IMR-90 (cell line): ENCODE measurements at regions not wholly inside any gene's neighbourhood (a gene's known extent, or its start where the extent isn't known, plus 50 kb on each side); places are given as distances from the start of the nearest gene placed in this dataset.

Experiments used
- ATAC-seq: fragments of 200-7000 bp; cut with Tn5 transposase; 2 replicates; pipeline ENCODE4 v1.9.1; 2020; ENCODE audit warnings: low read depth, mild to moderate bottlenecking, moderate library complexity
- BruUV-seq: library from RNA; stranded (reverse); fragments of 400-500 nt; replicated peaks from 2 replicates; lab custom pipeline; 2021; lab: Mats Ljungman, UMichigan
- CTCF ChIA-PET: fragments of 300-600 bp; formaldehyde crosslinking; extraction: SDS; loops from one replicate; lab custom pipeline; 2021; ENCODE audit warnings: antibody characterized with exemption; lab: Yijun Ruan, JAX
- POLR2A ChIA-PET: fragments of 300-600 bp; sonication (Branson Sonifier 250); formaldehyde crosslinking; loops from one replicate; lab custom pipeline; 2022; ENCODE audit warnings: antibody characterized with exemption; ENCODE audit not compliant: unreplicated experiment; lab: Charles Lee
- DNase-seq: peaks from one replicate; pipeline ENCODE4 v3.0.0; 2013
- H2AFZ ChIP-seq: replicated peaks from 2 replicates; pipeline ENCODE3; 2013; ENCODE audit warnings: low read length, mild to moderate bottlenecking; ENCODE audit not compliant: poor library complexity
- H2AK5ac ChIP-seq: 2 replicates; pipeline ENCODE4 v1.6.1; 2013; ENCODE audit warnings: low read depth, low read length, inconsistent platforms
- H2AK9ac ChIP-seq: replicated peaks from 2 replicates; pipeline ENCODE3; 2013; ENCODE audit warnings: mild to moderate bottlenecking, low read depth, low read length, moderate library complexity; ENCODE audit not compliant: poor library complexity
- H2BK120ac ChIP-seq: 2 replicates; pipeline ENCODE4 v1.6.1; 2013; ENCODE audit warnings: low read depth, low read length, inconsistent platforms
- H2BK15ac ChIP-seq: 3 replicates; pipeline ENCODE4 v1.6.1; 2013; ENCODE audit warnings: low read depth, low read length, inconsistent platforms
- H2BK20ac ChIP-seq: 2 replicates; pipeline ENCODE4 v1.6.1; 2013; ENCODE audit warnings: low read depth, mild to moderate bottlenecking, inconsistent platforms, low read length, moderate library complexity
- H2BK5ac ChIP-seq: 2 replicates; pipeline ENCODE4 v1.6.1; 2013; ENCODE audit warnings: mild to moderate bottlenecking, low read depth, low read length, inconsistent platforms; ENCODE audit not compliant: poor library complexity, severe bottlenecking
- H3K14ac ChIP-seq: replicated peaks from 2 replicates; pipeline ENCODE4 v1.6.1; 2013; ENCODE audit warnings: low read depth, low read length, inconsistent platforms
- H3K18ac ChIP-seq: 2 replicates; pipeline ENCODE4 v1.6.1; 2013; ENCODE audit warnings: low read depth, low read length, control low read depth
- H3K23ac ChIP-seq: 2 replicates; pipeline ENCODE4 v1.6.1; 2013; ENCODE audit warnings: low read depth, low read length, inconsistent platforms
- H3K27ac ChIP-seq: 2 replicates; pipeline ENCODE4 v1.5.1; 2013; ENCODE audit warnings: mild to moderate bottlenecking, control low read depth, low read length; ENCODE audit not compliant: insufficient read depth
- H3K27me3 ChIP-seq: 2 replicates; pipeline ENCODE4 v1.6.1; 2013; ENCODE audit warnings: low read length; ENCODE audit not compliant: control insufficient read depth, insufficient read depth
- H3K36me3 ChIP-seq: 2 replicates; pipeline ENCODE4 v1.6.1; 2013; ENCODE audit warnings: low read length, mixed read lengths; ENCODE audit not compliant: control insufficient read depth, insufficient read depth
- H3K4ac ChIP-seq: 2 replicates; pipeline ENCODE4 v1.6.1; 2013; ENCODE audit warnings: low read depth, low read length, inconsistent platforms
- H3K4me1 ChIP-seq: 2 replicates; pipeline ENCODE4 v1.6.1; 2013; ENCODE audit warnings: low read length, mixed read lengths; ENCODE audit not compliant: control insufficient read depth, insufficient read depth
- H3K4me2 ChIP-seq: 2 replicates; pipeline ENCODE4 v1.6.1; 2013; ENCODE audit warnings: low read depth, mild to moderate bottlenecking, control low read depth, low read length, moderate library complexity
- H3K4me3 ChIP-seq: 2 replicates; pipeline ENCODE4 v1.5.1; 2013; ENCODE audit warnings: low read depth, mild to moderate bottlenecking, control low read depth, low read length, moderate library complexity; ENCODE audit not compliant: insufficient read depth
- H3K56ac ChIP-seq: 2 replicates; pipeline ENCODE4 v1.6.1; 2013; ENCODE audit warnings: low read length, inconsistent platforms; ENCODE audit not compliant: insufficient read depth; ENCODE audit errors: extremely low read depth
- H3K79me1 ChIP-seq, 2 experiments: 2 replicates each; pipeline ENCODE4 v1.6.1; 2013; ENCODE audit warnings: low read length in 2 of 2, inconsistent platforms in 1 of 2, low read depth in 1 of 2
- H3K9ac ChIP-seq: 2 replicates; pipeline ENCODE4 v1.6.1; 2013; ENCODE audit warnings: low read depth, low read length, control low read depth
- H3K9me1 ChIP-seq: 2 replicates; pipeline ENCODE4 v1.6.1; 2013; ENCODE audit warnings: low read length, inconsistent platforms; ENCODE audit not compliant: insufficient read depth
- H3K9me3 ChIP-seq: 2 replicates; pipeline ENCODE4 v1.6.1; 2013; ENCODE audit warnings: low read length; ENCODE audit not compliant: control insufficient read depth, insufficient read depth
- H4K20me1 ChIP-seq: 2 replicates; pipeline ENCODE4 v1.6.1; 2013; ENCODE audit warnings: low read length, inconsistent platforms; ENCODE audit not compliant: insufficient read depth
- H4K5ac ChIP-seq: 2 replicates; pipeline ENCODE4 v1.6.1; 2013; ENCODE audit warnings: mild to moderate bottlenecking, low read depth, low read length, control low read depth
- H4K8ac ChIP-seq, 2 experiments: 2 replicates each; pipeline ENCODE4 v1.6.1; 2013; ENCODE audit warnings: low read depth in 2 of 2, low read length in 2 of 2, control low read depth in 1 of 2, inconsistent platforms in 1 of 2
- H4K91ac ChIP-seq: 2 replicates; pipeline ENCODE4 v1.6.1; 2013; ENCODE audit warnings: low read depth, low read length, inconsistent platforms; ENCODE audit not compliant: insufficient read depth
- CHD1 ChIP-seq: IDR thresholded peaks from 2 replicates; pipeline ENCODE4 v1.6.1; 2012; ENCODE audit warnings: low read depth, low read length, improper control_type of control experiment
- FOS ChIP-seq: fragments of 150-350 bp; IDR thresholded peaks from 2 replicates; pipeline ENCODE4 v1.6.1; 2016; ENCODE audit warnings: low read depth, low read length
- MAZ ChIP-seq: IDR thresholded peaks from 2 replicates; pipeline ENCODE4 v1.6.1; 2012; ENCODE audit warnings: low read depth, mild to moderate bottlenecking, low read length, improper control_type of control experiment, moderate library complexity, borderline replicate concordance
- NFE2L2 ChIP-seq: fragments of 150-350 bp; IDR thresholded peaks from 2 replicates; pipeline ENCODE4 v1.6.1; 2016; ENCODE audit warnings: low read depth, mild to moderate bottlenecking, low read length
- POLR2A ChIP-seq: IDR thresholded peaks from 2 replicates; pipeline ENCODE4 v1.6.1; 2012; ENCODE audit warnings: mild to moderate bottlenecking, low read depth, low read length
- RAD21 ChIP-seq: IDR thresholded peaks from 2 replicates; pipeline ENCODE4 v1.6.1; 2012; ENCODE audit warnings: low read length, improper control_type of control experiment
- SMC3 ChIP-seq: fragments of 150-350 bp; IDR thresholded peaks from 2 replicates; pipeline ENCODE4 v1.6.1; 2016; ENCODE audit warnings: low read depth, mild to moderate bottlenecking, antibody characterized with exemption, low read length, moderate library complexity
- WGBS, 2 experiments: methylation state at CpG; one replicate each; pipeline versions ENCODE4 v1.1.5 to v1.1.7; 2013; ENCODE audit warnings: missing lambda C conversion rate in 2 of 2; ENCODE audit not compliant: insufficient read length in 1 of 2; ENCODE audit errors: extremely low coverage in 2 of 2; 5-methylcytosine and 5-hydroxymethylcytosine counted together
- dilution Hi-C: fragments of 300-500 bp; cut with HindIII; formaldehyde crosslinking; loops from one replicate; pipeline ENCODE4 v1.14.3; 2018; ENCODE audit warnings: low sequenced_read_pairs; ENCODE audit not compliant: unreplicated experiment
- in situ Hi-C: fragments of 300-500 bp; cut with MboI; formaldehyde crosslinking; loops from 3 replicates; pipeline ENCODE4 v1.14.3; 2019; ENCODE audit warnings: low sequenced_read_pairs, inconsistent platforms, mixed read lengths
- intact Hi-C: fragments of 100-400 bp; cut with micrococcal nuclease; formaldehyde crosslinking; loops from 2 replicates; pipeline ENCODE4 v1.10.0; 2022

DNA sequence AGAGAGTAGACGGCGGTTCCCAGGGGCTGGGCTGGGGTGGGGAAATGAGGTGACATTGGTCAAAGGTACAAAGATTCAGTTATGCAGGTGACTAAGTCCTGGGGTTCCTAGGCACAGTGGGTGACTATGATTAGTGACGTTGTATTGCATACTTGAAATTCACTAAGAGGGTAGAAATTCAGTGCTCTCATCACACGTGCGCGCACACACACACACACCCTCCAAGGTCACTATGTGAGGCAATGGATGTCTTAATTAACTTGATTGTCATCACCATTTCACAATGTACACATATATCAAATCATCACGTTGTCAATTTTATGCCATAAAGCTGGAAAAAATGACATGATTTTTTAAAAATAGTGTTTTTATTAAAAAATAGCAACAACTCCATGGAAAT, 92.9 kb upstream of the ALKAL2 start:
- Histone ChIP-seq H3K4ac (no peak overlapping the region), H3K36me3 (no peaks in the 10 kb centered on the region), H3K56ac (no peak overlapping the region), H4K91ac (no peak overlapping the region), H4K5ac (no peak overlapping the region), H3K4me1 (no peaks in the 10 kb centered on the region), H3K18ac (no peak overlapping the region), H3K79me1 (no peaks in the 10 kb centered on the region), H3K4me2 (no peak overlapping the region), H3K9me1 (no peaks in the 10 kb centered on the region), H2AFZ (no peak overlapping the region), H3K27me3 (no peaks in the 10 kb centered on the region), H3K4me3 (no peak overlapping the region), H4K20me1 (no peaks in the 10 kb centered on the region), H4K8ac (no peak overlapping the region), H2AK5ac (no peak overlapping the region), H3K9ac (no peak overlapping the region), H3K9me3 (peaks cover 30% of the 10 kb centered on the region), H2AK9ac (no peak overlapping the region), H3K14ac (no peak overlapping the region), H3K27ac (no peak overlapping the region), H2BK15ac (no peak overlapping the region), H3K23ac (no peak overlapping the region), H2BK120ac (no peak overlapping the region), H2BK5ac (no peak overlapping the region), H2BK20ac (no peak overlapping the region)
- CTCF ChIA-PET, result no interaction called here
- no TSS peak for BruUV-seq
- no CpG with 5 or more reads among the region's 7 CpGs for WGBS, 2 experiments
- in situ Hi-C loops, result no loop called here
- POLR2A ChIA-PET, result no interaction called here
- ATAC-seq, result no peak
- intact Hi-C loops, result no loop called here
- dilution Hi-C loops, result no loop called here
- no peak for DNase-seq
- TF ChIP-seq MAZ (no peak), SMC3 (no peak), POLR2A (no peak), FOS (no peak), RAD21 (no peak), NFE2L2 (no peak), CHD1 (no peak)
